ENCODE measurements at regions not wholly inside any gene's neighbourhood (a gene's known extent, or its start where the extent isn't known, plus 50 kb on each side); places are given as distances from the start of the nearest gene placed in this dataset.

DNA sequence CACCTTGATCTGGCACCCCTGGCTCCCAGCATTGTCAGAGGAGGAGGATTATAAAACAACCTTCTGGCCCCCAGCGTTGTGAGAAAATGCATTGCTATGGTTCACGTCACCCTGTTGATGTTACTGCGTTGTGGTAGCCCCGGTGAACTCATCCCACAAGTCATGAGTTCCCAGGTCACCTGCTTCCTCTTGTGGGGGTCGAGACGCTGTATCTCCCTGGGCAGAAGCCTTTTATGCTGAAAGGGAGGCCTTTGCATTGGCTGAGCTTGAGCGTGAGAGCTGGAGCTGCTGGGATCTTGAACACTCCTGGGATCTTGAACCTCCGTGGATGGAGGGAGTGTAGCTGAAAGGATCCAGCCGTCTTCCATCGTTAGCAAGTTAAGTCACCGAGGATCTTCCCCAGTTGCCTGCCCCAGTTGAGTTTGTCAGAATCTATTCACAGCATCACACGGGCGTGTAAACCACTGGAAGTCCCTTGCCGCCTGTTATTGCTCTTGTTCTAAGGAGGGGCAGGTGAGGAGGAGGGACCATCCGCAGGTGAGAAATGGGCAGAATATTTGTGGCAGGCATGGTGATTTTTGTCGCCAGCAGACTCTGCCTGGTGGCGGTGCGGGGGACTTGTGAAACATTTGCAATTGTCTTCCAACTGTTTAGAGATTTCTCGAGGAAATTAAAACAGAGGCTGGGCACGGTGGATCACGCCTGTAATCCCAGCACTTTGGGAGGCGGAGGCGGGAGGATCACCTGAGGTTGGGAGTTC lies 299.9 kb downstream of the ASMT start:
- DNase-seq: no peak

DNA sequence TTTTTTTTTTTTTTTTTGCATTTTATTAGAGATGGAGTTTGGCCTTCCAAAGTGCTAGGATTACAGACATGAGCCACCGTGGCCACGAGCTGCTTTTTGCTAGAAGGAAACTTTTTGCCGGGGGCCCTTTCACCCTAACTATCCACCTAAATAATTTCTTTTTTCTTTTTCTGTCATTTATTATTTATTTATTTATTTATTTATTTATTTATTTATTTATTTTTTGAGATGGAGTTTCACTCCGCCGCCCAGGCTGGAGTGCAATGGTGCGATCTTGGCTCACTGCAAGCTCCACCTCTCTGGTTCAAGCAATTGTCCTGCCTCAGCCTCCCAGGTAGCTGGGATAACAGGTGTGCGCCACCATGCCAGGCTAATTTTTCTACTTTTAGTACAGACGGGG lies 303.9 kb downstream of the ASMT start:
- WGBS, 2 donors: 96 to 99% methylated on average over 8 of the region's 8 CpGs
- no peak overlapping the region for H3K4me3 ChIP-seq
- no peak overlapping the region for H3K27ac ChIP-seq
- H3K9me3 ChIP-seq: no peaks in the 10 kb centered on the region
- H3K36me3 ChIP-seq: no peaks in the 10 kb centered on the region
- TF ChIP-seq, protein P1, sequence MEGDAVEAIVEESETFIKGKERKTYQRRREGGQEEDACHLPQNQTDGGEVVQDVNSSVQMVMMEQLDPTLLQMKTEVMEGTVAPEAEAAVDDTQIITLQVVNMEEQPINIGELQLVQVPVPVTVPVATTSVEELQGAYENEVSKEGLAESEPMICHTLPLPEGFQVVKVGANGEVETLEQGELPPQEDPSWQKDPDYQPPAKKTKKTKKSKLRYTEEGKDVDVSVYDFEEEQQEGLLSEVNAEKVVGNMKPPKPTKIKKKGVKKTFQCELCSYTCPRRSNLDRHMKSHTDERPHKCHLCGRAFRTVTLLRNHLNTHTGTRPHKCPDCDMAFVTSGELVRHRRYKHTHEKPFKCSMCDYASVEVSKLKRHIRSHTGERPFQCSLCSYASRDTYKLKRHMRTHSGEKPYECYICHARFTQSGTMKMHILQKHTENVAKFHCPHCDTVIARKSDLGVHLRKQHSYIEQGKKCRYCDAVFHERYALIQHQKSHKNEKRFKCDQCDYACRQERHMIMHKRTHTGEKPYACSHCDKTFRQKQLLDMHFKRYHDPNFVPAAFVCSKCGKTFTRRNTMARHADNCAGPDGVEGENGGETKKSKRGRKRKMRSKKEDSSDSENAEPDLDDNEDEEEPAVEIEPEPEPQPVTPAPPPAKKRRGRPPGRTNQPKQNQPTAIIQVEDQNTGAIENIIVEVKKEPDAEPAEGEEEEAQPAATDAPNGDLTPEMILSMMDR (IDR thresholded peaks at IDR 0.05): no peak
- no peak for TF ChIP-seq POLR2A (IDR thresholded peaks at IDR 0.05)
- no peak for TF ChIP-seq EP300 (IDR thresholded peaks at IDR 0.05)
- no peak for TF ChIP-seq POLR2AphosphoS5 (IDR thresholded peaks at IDR 0.05)
- DNase-seq: no peak
- no peak for ATAC-seq (ENCODE audit: low FRiP score in 2 of 2)
- no peaks in the 10 kb centered on the region for H3K4me1 ChIP-seq
- no peaks in the 10 kb centered on the region for H3K27me3 ChIP-seq

More for the DNA sequence above, 299.9 kb downstream of the ASMT start:
- no peaks in the 10 kb centered on the region for H3K4me1 ChIP-seq
- no peaks in the 10 kb centered on the region for H3K36me3 ChIP-seq
- TF ChIP-seq POLR2A (IDR thresholded peaks at IDR 0.05): no peak
- H3K27ac ChIP-seq: no peak overlapping the region
- ATAC-seq (ENCODE audit: low FRiP score in 2 of 2): no peak
- H3K27me3 ChIP-seq: no peaks in the 10 kb centered on the region
- no peaks in the 10 kb centered on the region for H3K9me3 ChIP-seq
- WGBS, 2 donors: 75 to 79% methylated on average over 21 to 23 of the region's 23 CpGs
- H3K4me3 ChIP-seq: no peak overlapping the region

GRCh38 chrX:1925053-1925481 lies 310.2 kb downstream of the ASMT start:
- Histone ChIP-seq H3K4me3 (no peak overlapping the region), H3K4me1 (no peaks in the 10 kb centered on the region), H3K9me3 (no peaks in the 10 kb centered on the region), H3K27ac (no peak overlapping the region), H3K36me3 (no peaks in the 10 kb centered on the region), H3K27me3 (no peaks in the 10 kb centered on the region)
- TF ChIP-seq, protein P1 (IDR thresholded peaks at IDR 0.05): no peak
- TF ChIP-seq POLR2AphosphoS5 (IDR thresholded peaks at IDR 0.05): no peak
- TF ChIP-seq EP300 (IDR thresholded peaks at IDR 0.05): no peak
- no peak for TF ChIP-seq POLR2A (IDR thresholded peaks at IDR 0.05)
- DNase-seq (no peak), ATAC-seq (ENCODE audit: low FRiP score in 2 of 2) (no peak)
- WGBS, 2 donors: 4 to 10% methylated on average over 20 of the region's 20 CpGs

DNA sequence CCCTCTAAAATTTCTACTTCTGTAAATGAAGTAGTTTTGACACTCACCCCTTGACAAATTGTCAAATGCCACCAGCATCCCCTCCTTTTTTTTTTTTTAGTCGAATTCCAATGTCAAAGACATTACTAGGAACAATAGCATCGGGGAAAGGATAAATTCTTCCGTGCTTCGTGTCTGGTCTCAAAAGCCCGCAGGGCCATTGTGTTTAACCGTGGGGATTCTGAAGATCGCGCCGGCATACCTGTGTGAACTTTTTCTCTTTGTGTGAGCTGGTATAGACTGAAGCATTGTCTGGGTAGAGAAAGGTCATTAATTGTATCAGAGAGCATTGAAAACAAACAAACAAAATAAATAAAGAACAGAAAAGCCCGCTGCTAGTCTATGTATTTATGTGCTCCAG lies 313.9 kb downstream of the ASMT start:
- WGBS, 2 donors: 77 to 83% methylated on average over 10 of the region's 10 CpGs
- no peak for ATAC-seq (ENCODE audit: low FRiP score in 2 of 2)

GRCh38 chrX:1932231-1932630 lies 317.4 kb downstream of the ASMT start:
- TF ChIP-seq EP300 (IDR thresholded peaks at IDR 0.05): no peak
- TF ChIP-seq POLR2A (IDR thresholded peaks at IDR 0.05): no peak
- TF ChIP-seq POLR2AphosphoS5 (IDR thresholded peaks at IDR 0.05): no peak
- TF ChIP-seq, protein P1 (IDR thresholded peaks at IDR 0.05): no peak
- Histone ChIP-seq H3K27ac (no peak overlapping the region), H3K4me3 (no peak overlapping the region), H3K4me1 (no peaks in the 10 kb centered on the region), H3K27me3 (no peaks in the 10 kb centered on the region), H3K36me3 (no peaks in the 10 kb centered on the region), H3K9me3 (no peaks in the 10 kb centered on the region)
- 62 to 73% methylated on average over 6 of the region's 6 CpGs for WGBS, 2 donors
- DNase-seq: no peak
- ATAC-seq (ENCODE audit: low FRiP score in 2 of 2): no peak

More for the DNA sequence above, 313.9 kb downstream of the ASMT start:
- DNase-seq: no peak
- no peak for TF ChIP-seq POLR2AphosphoS5 (IDR thresholded peaks at IDR 0.05)
- TF ChIP-seq EP300 (IDR thresholded peaks at IDR 0.05): no peak
- TF ChIP-seq, protein P1 (IDR thresholded peaks at IDR 0.05): no peak
- TF ChIP-seq POLR2A (IDR thresholded peaks at IDR 0.05): no peak
- Histone ChIP-seq H3K4me1 (no peaks in the 10 kb centered on the region), H3K9me3 (no peaks in the 10 kb centered on the region), H3K27ac (no peak overlapping the region), H3K27me3 (no peaks in the 10 kb centered on the region), H3K4me3 (no peak overlapping the region), H3K36me3 (no peaks in the 10 kb centered on the region)
